Neutrophil (primary cell): ENCODE measurements at regions not wholly inside any gene's neighbourhood (a gene's known extent, or its start where the extent isn't known, plus 50 kb on each side); places are given as distances from the start of the nearest gene placed in this dataset.

Source experiments
- H3K27ac ChIP-seq: fragments of 200-600 bp; sonication (generic); 2 replicates; pipeline ENCODE4 v1.5.1; 2016; ENCODE audit warnings: mild to moderate bottlenecking, moderate library complexity
- H3K27me3 ChIP-seq: fragments of 200-600 bp; sonication (generic); 2 replicates; pipeline ENCODE4 v1.6.0; 2016; ENCODE audit warnings: mild to moderate bottlenecking
- H3K36me3 ChIP-seq: fragments of 200-600 bp; sonication (generic); 2 replicates; pipeline ENCODE4 v1.5.1; 2017
- H3K4me1 ChIP-seq, 2 experiments: fragments of 200-600 bp in 1 of 2; sonication (generic) in 1 of 2; 1 replicate in 1 of 2; 2 replicates in 1 of 2; pipeline versions ENCODE4 v1.5.1 to v1.6.1; 2013 to 2016; ENCODE audit warnings: low read depth in 1 of 2, low read length in 1 of 2, mild to moderate bottlenecking in 1 of 2, moderate library complexity in 1 of 2; ENCODE audit not compliant: control insufficient read depth in 1 of 2, insufficient read depth in 1 of 2
- H3K4me3 ChIP-seq, 2 experiments: fragments of 200-600 bp in 1 of 2; sonication (generic) in 1 of 2; 1 replicate in 1 of 2; 2 replicates in 1 of 2; pipeline ENCODE4 v1.5.1; 2013 to 2016; ENCODE audit warnings: low read depth in 1 of 2, low read length in 1 of 2, mild to moderate bottlenecking in 1 of 2, moderate library complexity in 1 of 2
- H3K9me3 ChIP-seq: fragments of 200-600 bp; sonication (generic); 2 replicates; pipeline ENCODE4 v1.5.1; 2016
- CTCF ChIP-seq: fragments of 200-600 bp; sonication (generic); IDR thresholded peaks from 2 replicates; pipeline ENCODE4 v1.5.1; 2016; ENCODE audit warnings: antibody characterized with exemption

- H3K4me3 ChIP-seq = no peak overlapping the region
- no peak for TF ChIP-seq CTCF
- H3K36me3 ChIP-seq = no peaks in the 10 kb centered on the region
- H3K9me3 ChIP-seq = no peaks in the 10 kb centered on the region
- peaks cover 9% of the 10 kb centered on the region for H3K27me3 ChIP-seq
- H3K4me1 ChIP-seq = no peaks in the 10 kb centered on the region
- no peak overlapping the region for H3K27ac ChIP-seq
These were observed 96.6 kb upstream of the PTPRM start for GRCh38 chr18:7470503-7470902.

GRCh38 chr18:7476386-7476785, 90.7 kb upstream of the PTPRM start:
- TF ChIP-seq CTCF = no peak
- Histone ChIP-seq H3K9me3 (no peaks in the 10 kb centered on the region), H3K27ac (no peak overlapping the region), H3K4me3 (no peak overlapping the region), H3K36me3 (no peaks in the 10 kb centered on the region), H3K27me3 (no peaks in the 10 kb centered on the region), H3K4me1 (no peaks in the 10 kb centered on the region)

- Histone ChIP-seq H3K27ac (no peak overlapping the region), H3K9me3 (no peaks in the 10 kb centered on the region), H3K36me3 (no peaks in the 10 kb centered on the region), H3K4me1 (no peaks in the 10 kb centered on the region), H3K27me3 (no peaks in the 10 kb centered on the region), H3K4me3 (no peak overlapping the region)
- no peak for TF ChIP-seq CTCF
These were observed 87.4 kb upstream of the PTPRM start for GRCh38 chr18:7479756-7480155.

- no peaks in the 10 kb centered on the region for H3K9me3 ChIP-seq
- no peaks in the 10 kb centered on the region for H3K36me3 ChIP-seq
- H3K27ac ChIP-seq = no peak overlapping the region
- TF ChIP-seq CTCF = no peak
- H3K27me3 ChIP-seq = no peaks in the 10 kb centered on the region
- H3K4me3 ChIP-seq = no peak overlapping the region
- no peaks in the 10 kb centered on the region for H3K4me1 ChIP-seq
These were observed 86.2 kb upstream of the PTPRM start for GRCh38 chr18:7480879-7481278.

GRCh38 chr18:7482342-7482741, 84.8 kb upstream of the PTPRM start:
- Histone ChIP-seq H3K36me3 (no peaks in the 10 kb centered on the region), H3K9me3 (no peaks in the 10 kb centered on the region), H3K27me3 (no peaks in the 10 kb centered on the region), H3K27ac (no peak overlapping the region), H3K4me1 (no peaks in the 10 kb centered on the region), H3K4me3 (no peak overlapping the region)
- no peak for TF ChIP-seq CTCF

GRCh38 chr18:7485616-7486015, 81.5 kb upstream of the PTPRM start:
- no peaks in the 10 kb centered on the region for H3K4me1 ChIP-seq
- TF ChIP-seq CTCF = no peak
- H3K27ac ChIP-seq = no peak overlapping the region
- H3K4me3 ChIP-seq = no peak overlapping the region
- H3K27me3 ChIP-seq = peaks cover 6% of the 10 kb centered on the region
- no peaks in the 10 kb centered on the region for H3K36me3 ChIP-seq
- no peaks in the 10 kb centered on the region for H3K9me3 ChIP-seq
